ENCODE measurements at regions not wholly inside any gene's neighbourhood (a gene's known extent, or its start where the extent isn't known, plus 50 kb on each side); places are given as distances from the start of the nearest gene placed in this dataset.
"Not testable (repeated sequence)": the region's sequence is repeated elsewhere in the genome, so short reads cannot be mapped to it uniquely, and the experiment has no call there.

DNA sequence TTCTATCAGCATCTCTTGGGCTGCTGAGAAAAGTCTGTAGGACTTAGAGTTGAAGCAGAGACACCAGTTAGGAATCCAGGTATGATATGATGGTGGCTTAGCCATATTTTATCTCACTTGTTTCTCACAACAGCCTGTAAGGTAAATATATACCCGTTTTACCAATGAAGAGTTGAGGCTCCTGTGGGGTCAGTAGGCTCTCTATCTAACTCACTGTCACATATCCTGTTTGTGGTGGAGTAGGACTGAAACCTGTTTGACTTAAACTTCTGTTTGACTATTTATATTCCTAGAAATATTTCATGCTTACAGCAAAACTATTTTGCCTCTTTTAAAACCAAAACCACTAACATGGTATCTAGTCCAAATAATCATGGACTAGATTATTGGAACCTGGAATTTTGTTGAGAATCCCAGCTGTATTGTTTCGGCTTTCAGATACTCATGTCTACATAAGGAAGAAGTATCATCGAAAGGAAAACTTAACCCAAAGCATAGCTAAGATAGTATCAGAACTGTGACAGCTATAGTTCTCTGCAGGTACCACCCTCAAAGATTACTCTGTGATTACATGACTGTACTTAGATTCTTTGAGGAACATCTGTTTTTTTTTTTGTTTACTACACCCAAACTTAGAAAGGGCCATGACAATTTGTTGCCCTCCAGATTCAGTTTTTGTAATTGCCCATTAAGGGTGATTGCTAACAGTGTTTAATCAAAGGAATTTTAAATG is 216.1 kb upstream of the THUMPD2 start:
- DNase-seq = no peak

DNA sequence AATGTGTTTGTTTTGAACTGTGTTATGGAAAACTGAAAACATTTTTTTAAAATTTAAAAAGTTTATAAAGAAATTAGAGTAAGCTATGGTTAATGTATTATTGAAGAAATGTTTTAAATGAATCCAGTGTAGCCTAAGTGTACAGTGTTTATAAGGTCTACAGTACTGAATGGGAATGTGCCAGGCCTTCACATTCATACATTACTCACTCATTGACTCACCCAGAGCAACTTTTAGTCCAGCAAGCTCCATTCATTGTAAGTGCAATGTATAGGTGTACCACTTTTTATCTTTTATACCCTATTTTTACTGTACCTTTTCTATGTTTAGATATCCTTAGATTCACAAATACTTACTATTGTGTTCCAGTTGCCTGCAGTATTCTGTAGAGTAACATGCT is 215.1 kb upstream of the THUMPD2 start:
- DNase-seq = no peak

DNA sequence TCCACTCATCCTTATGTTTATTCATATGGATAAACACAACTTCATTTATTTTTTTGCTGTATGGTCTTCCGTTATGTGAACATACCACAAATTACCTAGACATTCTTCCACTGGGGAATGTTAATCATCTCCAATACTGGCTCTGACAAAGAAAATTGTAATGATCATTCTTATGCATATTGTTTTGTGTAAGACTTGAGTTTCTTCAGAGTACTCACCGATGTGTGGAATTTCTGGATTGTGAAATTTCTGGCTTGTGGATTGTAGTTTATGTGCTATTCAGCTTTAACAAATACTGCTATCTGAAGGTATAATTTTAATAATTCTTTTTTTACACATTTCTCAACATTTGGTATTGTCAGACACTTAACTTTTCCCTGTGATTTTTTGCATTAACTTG is 212.2 kb upstream of the THUMPD2 start:
- DNase-seq = no peak

DNA sequence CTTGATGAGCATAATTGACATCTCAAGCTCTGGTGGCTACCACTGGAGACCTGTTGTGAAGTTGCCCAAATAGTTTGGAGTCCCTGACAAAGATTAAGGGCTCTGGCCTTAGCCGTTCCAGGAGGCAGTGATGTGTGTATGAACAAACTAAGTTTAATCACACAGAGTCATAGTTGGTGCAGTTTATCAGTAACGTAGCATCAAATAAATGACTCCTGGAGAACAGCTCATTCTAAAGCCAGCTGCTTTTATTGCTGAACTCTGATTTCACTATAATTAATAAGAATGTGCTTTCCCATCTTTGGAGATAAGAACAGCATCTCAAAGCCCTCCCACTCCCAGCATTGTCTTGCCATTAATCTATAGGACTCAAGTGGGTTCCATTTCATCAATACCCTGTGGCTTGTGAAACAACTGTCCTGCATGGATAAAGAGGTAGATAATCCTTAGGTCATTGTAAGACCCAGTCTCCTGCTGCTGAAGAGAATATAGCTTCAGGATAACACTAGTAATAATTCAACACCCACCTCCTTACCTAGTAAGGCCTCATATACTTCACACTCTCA is 211.4 kb upstream of the THUMPD2 start:
- DNase-seq = no peak

DNA sequence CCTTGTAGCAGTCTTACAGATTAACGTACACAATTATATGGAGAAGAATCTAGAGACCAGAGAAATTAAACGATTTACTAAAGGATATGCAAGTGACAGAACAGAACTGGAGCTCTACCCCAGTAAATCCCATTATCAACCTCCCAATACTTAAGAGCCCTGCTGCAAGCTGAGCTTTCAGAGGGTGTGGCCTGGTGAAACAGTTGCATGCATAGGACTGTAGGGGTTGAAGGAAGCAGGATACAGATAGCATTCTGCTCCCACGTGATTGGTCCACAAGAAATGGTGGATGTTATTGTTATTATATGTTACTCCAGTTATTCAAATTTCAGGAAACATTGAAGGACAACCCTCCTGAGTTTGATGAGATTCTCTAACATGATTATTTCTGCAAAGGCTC is 210.8 kb upstream of the THUMPD2 start:
- no peak for DNase-seq

DNA sequence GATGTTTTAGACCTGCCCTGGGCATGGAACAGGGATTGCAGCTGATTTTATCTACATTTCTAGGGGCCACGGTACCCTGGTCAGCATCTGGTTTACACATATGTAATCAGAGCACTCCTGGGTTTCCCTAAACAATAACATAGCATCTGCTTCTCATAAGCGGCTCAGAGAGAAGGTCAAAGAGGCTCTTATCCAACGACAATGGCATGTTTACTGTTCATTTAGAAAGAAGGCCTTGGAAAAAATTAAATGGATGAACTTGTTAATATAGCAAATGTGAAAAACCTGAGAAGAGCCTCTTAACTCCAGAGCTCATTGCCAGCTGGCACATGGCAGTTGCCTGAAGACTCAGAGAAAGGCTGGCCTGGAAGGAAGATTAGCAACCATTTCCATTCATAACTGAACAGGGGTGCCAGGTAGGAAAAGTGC is 202.8 kb upstream of the THUMPD2 start:
- peak; percentile 27 for DNase-seq

DNA sequence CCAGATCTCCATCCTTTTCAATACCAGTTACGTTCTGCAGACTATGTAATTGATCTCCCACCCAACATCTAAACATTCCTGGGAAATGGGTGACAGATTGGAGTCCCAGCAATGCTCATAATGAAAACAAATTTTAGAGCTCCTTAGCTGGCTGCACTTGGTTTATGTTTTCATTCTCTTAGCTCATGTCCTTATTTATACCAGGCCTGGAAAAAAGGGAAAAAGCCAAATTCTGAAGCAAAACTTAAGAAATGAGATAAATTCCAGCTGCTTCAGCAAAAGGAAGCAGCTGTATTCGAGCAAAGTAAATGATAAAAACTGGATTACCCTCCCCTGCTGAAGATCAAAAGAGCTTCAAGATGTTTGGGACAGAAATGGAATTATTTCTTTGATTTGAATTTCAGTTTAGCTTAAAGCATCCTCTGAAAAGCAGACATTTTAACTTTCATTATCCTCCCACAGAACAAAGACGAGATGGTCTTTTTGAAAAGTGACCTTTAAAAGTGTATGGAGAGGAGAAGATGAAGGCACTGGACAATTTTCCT is 196.5 kb upstream of the THUMPD2 start:
- DNase-seq = no peak

DNA sequence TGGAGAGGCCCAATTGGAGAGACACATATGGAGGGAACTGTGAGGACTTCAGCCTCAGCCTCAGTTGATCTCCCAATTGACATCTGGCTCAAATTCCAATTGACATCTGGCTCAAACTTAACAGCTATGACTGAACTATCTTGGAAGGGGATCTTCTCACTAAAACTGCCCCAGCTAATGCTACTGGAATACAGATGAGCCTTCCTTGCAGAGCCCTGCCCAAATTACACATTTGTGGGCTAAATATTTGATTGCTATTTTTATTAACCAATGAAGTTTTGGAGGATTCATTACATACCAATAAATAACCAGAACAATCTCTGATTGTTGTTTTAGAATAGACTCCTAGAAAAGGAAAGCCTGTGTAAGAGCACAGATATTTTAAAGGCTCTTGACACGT is 189.0 kb upstream of the THUMPD2 start:
- DNase-seq = no peak

DNA sequence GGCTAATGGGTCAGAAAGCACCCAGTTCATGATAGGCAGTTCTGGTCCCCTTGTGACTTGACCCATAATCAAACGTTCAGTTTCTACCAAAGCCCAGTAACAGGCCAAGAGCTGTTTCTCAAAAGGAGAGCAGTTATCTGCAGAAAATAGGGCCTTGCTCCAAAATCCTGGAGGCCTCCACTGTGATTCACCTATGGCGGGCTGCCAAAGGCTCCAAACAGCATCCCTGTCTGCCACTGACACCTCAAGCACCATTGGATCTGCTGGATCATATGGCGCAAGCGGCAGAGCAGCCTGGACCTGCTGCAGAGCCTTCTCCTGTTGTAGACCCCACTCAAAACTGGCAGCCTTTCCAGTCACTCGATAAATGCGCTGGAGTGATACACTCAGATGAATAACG is 181.6 kb upstream of the THUMPD2 start:
- DNase-seq = not testable (repeated sequence)

DNA sequence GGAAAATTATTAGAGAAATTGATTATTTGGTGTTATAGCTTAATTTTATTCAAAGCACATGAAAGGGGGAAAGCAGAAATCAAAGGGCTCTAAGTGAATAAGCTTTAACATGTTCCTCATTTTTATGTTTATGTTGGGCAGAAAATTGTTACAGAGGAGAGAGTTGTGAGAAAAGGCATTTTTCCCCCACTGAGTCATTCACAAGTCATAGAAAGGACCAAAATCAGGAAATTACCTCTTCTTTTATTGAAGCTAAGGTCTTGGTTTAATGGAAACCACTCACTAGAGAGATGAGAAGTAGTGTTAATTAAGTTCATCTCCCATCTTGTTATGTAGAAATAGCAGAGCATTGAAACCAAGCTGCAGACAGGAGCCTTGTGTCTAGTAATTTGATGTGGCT is 175.3 kb upstream of the THUMPD2 start:
- no peak for DNase-seq

DNA sequence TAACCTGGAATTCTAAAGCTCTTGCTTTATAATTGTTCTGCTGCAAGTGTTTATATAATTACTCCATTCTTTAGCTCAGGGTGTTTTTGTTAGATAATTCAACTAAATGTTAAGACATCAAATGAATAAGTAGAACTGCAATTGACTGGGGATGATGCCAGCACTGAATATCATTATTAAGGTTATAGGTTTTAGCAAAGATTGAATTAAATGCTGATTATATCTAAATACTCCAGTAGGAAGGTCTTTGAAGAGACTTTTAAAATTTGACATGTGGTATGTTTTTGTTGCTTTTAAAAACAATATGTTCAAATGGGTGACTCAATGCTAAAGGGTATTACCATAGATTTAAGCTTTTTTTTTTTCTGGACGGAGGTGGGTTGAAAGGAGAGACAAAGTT is 170.1 kb upstream of the THUMPD2 start:
- DNase-seq = no peak

DNA sequence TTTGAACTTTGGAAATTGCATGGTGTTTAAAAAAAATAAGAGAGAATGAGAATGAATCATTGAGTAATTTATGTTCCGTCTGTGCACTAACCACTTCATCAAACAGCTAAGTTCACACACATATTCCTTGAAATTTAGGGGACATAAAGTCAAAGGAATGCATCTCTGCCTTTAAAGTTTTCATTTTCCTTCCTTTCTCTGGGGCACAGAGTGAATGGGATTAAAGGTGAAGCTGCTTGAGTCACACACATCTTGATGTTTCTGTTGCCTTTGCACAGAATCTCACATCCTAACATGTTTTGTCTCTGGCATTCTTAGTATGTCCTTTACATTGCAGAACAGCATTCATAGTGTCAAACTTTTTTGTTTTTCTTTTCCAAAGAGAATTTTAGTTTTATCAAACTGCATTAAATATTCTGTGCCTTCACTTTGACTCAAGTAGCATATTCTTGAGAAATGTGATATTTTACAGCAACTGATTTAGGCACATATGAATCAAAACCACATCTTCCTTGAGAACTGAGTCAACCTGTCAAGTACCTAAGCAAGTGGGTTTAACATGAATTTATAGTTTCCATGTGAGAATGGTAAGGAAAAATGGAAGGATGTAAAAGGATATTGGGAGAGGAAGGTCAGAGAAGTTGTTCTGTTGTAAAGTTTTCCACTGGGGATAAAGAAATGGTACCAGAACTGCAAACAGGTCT is 169.1 kb upstream of the THUMPD2 start:
- DNase-seq = no peak

DNA sequence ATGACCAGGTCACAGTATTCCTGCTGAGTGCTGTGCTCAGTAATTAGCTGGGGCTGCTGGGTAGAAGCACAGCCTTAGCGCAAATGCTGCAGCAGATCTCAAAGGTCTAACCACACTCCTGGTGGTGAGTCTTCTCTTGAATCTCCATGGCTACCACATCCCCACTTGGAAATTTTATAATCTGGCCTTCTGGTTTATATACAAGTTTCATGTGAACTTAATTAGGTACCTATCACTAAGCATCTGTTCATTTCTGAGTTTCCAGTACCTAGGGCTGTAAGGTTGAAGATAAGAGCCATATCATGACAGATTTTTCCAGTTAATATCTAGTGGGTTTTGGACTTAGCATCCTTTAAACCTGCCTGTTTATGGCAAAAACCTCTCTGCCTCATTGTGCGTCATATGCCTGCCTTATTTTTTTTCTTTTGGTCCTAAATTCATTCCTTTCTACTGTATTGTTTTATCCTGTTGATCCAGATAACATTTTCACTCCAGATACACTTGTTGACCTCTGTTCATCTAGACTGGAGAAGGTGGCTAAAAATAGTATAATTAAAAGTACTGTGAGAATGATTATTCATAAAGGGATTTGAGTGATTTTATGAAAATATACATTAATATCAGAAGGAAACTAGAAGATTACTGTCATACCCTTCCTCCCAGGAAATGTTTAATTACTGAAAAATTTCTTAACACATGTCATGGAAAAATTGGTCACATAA is 168.4 kb upstream of the THUMPD2 start:
- DNase-seq = no peak

DNA sequence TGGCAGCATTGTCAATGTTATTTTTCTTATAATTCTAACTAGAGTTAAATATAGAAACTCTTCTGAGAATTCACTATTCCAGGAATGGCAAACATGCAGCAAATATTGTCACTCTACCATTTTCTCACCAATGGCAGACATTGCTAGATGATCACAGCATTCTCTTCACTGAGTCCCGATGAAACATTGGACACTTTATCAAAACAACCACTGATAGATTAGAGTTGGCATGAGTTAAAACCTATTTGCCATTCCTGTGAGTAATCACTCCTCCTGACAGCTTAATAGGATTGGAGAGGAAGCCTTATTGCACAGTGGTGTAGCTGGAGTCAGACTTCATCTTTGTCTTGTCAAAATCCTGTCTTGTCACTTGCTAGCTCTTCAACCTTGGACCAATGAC is 163.9 kb upstream of the THUMPD2 start:
- DNase-seq = no peak

DNA sequence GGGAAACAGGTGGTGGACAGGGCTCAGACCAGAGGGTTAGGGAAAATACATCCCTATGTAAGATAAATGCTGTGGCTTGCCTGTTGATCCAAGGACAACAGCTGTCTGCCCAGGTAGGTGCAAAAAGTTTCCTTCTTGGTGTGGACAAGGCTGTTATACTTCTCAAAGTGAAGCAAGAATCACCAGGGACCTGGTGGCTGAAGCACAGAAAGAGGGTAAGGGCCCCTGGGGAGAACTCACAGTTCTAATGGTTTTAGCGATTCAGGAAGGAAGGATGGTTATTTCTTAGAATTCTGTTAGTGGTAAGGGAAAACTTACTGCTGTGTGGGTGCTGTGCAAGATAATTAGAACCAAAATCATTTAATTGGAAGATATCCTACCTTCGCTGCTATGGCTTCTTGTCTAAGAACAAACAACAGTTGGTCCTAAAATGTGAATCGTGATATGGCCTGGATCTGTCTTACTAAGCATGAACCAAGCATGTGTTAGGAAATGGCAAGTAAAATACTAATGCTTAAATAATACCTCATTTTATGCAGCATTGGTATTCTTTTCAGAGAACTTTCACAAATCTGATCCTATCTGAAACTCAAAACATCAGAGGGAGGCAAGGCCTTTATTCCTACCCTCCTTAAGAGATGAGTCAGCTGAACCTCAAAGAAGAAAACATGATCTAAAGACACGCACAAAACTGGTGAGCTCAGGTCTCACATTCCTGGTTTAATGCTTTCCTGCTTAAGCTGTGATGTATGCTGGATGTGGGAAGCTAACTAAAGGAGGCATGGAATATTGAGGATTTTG is 159.2 kb upstream of the THUMPD2 start:
- DNase-seq = no peak

DNA sequence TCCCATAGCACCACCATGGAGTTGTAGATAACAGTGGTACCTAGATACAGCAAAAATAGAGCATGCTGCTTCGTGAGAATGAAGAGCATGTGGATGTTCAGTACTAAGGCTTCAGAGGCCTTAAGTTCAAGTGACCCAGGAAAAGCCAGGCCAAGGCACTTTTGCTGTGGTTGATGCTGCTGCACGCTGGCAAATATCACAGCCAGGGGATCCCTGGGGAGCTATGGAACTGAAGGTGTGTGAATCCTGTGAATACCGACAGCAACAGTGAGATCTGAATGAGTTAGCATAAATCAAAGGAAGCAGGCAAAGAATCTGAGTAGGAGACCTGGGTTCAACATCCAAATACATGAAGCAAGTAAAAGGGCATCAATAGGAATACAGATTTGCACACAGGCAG is 158.6 kb upstream of the THUMPD2 start:
- no peak for DNase-seq

DNA sequence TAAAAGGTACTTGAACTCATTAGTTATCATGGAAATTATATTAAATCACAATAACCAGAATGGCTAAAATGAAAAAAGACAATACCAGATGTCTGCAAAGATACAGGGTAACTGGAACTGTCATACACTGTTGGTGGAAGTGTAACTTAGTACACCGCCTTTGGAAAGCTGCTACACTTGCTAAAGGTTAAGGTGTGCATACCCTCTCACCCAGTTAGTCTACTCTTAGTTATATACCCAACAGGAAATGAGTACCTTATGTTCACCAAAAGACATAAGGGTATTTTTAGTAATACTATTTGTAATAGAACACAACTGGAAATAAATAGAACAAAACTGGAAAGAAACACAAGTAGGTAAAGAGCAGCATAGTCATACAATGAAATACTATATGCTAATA is 155.8 kb upstream of the THUMPD2 start:
- DNase-seq = no peak

DNA sequence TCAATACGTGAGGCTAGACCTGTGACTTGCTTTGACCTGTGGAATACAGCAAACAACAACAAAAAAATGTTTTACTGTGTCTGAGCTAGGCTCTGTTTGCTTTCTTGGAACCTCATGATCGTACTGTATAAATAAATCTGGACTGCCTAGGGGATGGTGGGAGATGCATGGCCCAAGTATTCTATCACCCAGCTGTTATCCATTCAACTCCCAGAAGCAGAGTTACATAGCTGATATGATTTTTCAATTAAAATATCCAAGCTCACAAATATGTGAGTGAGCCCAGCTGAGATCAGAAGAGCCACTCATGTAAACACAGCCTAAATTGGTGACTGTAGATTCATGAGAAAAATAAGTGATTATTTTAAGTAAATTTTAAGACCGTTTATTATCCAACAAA is 154.1 kb upstream of the THUMPD2 start:
- DNase-seq = no peak

DNA sequence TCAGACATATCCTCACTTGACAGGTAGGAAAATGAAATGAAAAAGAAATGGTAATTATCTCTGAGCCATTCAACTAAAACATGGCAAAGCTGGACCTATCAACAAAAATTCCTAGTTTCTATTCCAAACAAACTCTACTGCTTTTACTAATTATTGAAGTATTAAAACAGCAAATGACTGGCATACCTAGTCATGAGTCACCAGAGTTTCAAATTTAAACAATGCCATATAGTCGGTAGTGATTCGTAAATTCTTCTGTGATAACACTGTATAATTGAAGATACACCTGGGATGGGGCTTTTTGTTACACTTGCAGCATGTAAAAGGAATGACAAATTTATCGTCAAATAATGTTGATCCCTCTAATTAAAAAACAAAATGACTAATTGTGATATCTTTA is 153.1 kb upstream of the THUMPD2 start:
- no peak for DNase-seq

DNA sequence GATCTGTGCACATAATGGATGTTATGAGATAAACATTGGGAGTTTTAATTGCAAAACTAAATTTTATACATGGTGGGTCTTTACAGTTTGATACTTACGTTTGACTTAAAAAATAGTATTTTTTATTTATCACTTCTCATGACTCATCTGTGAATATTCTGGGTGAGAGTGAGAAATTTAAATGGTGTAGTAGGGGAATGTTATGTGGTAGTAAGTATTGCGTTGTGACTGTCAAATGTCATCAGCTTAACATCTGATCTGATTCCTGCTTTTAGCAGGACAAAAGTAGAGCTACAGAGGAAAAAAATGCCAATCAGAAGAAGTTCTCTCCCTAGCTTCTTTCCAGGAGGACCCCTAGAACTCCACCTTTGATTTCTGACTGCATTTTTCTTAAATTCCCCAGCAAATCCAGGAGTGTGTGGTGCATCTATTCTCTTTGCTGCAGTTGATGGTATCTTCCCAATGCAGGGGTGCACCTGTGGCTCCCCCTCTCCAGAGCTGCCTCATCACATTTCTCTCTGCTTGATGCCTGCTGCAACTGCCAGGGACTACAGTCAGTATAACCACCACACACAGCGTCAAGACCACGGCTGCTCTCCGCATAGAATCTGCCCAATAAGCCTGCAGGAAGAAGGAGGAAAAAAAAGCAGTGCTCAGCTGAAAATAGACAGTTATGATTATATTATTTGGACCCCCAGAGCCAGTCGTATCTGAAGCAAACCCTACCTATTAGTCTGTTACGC is 151.3 kb upstream of the THUMPD2 start:
- no peak for DNase-seq

DNA sequence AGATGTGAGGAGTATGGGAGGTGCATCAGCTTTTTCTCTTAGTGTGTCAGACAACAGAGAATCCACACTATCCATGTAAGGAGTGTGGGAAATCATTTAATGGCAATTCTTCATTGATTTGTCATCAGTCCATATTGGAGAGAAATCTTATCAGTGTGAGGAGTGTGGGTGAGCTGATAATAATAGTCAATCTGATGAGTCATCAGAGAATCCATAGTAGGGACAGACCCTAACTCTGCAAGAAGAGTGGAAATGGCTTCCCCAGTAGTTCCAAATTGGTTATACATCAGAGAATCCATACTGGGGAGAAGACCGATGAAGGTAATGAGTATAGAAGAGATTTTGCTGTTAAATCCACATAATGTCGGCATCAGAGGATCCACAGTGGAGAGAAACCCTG is 150.5 kb upstream of the THUMPD2 start:
- no peak for DNase-seq

DNA sequence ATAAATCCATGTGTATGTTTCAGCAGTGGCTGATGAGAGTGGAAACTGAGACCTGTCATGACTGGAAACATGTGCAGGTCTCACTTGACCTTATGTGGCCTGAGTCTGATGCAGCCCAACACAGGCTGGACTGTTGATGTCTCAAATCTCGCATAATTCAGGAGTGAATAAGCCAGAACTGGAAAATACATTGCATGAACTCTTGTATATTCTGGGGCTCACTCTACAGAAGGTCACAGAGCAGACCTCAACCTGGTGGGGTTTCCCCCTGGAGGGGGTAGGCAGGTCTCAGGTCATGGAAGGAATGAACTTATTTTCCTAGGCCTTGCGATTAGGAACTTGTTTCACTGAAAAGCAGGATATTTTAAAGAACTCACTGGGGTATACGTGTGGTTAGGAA is 146.3 kb upstream of the THUMPD2 start:
- DNase-seq = no peak

All from NCI-H774 (cell line).